Fibroblast of mammary gland (primary cell): ENCODE measurements at regions not wholly inside any gene's neighbourhood (a gene's known extent, or its start where the extent isn't known, plus 50 kb on each side); places are given as distances from the start of the nearest gene placed in this dataset.

Experiments used
- DNase-seq: peaks from one replicate; pipeline ENCODE4 v3.0.0-alpha.2; 2010; ENCODE audit warnings: low read depth
- H3K4me3 ChIP-seq: 2 replicates; pipeline ENCODE4 v1.5.1; 2011; ENCODE audit warnings: low read depth, mild to moderate bottlenecking, low read length, moderate library complexity; ENCODE audit not compliant: control insufficient read depth
- CTCF ChIP-seq: conservative IDR thresholded peaks from 2 replicates; pipeline ENCODE4 v1.5.1; 2011; ENCODE audit warnings: low read depth, low read length, inconsistent platforms; ENCODE audit not compliant: control insufficient read depth, insufficient read depth

GRCh38 chr11:15501566-15501965, 386.8 kb downstream of the INSC start:
- DNase-seq, result no peak
- H3K4me3 ChIP-seq, result no peak overlapping the region
- no peak for TF ChIP-seq CTCF

DNA sequence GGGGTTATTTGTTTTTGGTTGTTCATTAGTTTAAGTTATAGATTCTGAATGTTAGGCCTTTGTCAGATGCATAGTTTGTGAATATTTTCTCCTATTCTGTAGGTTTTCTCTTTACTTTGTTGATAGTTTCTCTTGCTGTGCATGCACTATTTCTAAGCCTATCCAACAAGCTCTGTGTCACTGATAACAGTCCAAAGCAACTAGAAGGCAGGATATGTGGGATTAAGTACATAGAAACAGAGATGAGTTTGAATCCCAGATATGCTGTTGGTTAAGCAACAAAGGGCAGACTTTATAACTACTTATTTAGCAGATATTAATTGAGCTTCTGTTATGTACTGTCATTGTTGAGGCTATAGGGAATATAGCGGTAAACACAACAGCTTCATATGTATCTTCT, 390.4 kb downstream of the INSC start:
- H3K4me3 ChIP-seq, result no peak overlapping the region

GRCh38 chr11:15507592-15507991, 392.9 kb downstream of the INSC start:
- H3K4me3 ChIP-seq, result no peak overlapping the region
- no peak for TF ChIP-seq CTCF
- DNase-seq, result no peak

More for the DNA sequence above, 390.4 kb downstream of the INSC start:
- TF ChIP-seq CTCF, result no peak
- DNase-seq, result no peak

DNA sequence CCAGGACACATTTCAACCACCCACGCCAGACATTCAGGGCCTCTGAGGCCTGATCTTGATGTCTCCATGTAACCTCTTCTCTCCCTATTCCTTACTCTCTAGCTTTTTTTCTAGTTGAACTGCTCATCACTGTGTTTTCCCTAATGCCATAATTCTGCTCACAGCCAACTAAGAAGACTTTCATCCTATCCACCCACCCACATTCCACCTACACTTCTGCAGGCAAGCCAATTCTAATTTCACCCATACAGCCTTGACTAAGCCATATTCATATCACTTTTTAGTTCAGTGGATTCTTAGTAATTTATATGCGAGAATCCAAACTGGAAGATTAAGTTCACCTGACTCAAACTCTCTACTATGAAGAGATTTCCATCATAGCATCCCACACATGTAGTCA, 394.4 kb downstream of the INSC start:
- no peak for DNase-seq
- no peak overlapping the region for H3K4me3 ChIP-seq
- TF ChIP-seq CTCF, result no peak

DNA sequence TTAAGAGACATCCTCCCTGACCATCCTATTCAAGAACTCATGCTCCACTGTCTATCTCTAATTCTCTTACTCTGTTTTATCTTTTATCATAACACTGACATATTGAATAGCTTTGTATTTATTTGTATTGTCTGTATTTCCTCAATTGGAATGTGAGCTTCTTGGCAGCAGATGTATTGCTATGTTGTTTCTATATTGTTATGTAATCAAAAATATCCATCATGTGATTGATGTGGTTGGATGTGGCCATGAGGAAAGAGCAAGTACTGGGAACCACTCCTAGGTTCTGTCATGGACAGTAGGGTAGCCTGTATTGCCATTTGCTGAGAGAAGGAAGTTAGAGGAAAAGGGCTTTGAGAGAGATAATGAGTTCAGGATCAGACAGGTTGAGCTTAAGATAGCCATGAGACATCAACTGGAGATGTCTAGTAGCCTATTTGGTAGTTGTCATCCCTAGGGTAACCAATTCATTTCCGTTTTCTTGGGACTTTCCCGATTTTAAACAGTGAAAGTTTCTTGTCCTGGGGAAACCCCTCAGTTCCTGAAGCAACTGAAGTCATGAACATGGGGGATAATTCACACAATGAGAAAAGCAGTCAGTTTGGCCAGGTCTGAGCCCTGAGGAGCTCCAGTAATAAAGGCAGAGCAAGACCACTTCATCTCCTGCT, 404.5 kb downstream of the INSC start:
- no peak overlapping the region for H3K4me3 ChIP-seq
- no peak for TF ChIP-seq CTCF
- no peak for DNase-seq

- no peak overlapping the region for H3K4me3 ChIP-seq
- TF ChIP-seq CTCF, result no peak
Measured at GRCh38 chr11:15519911-15520310, 405.2 kb downstream of the INSC start.

DNA sequence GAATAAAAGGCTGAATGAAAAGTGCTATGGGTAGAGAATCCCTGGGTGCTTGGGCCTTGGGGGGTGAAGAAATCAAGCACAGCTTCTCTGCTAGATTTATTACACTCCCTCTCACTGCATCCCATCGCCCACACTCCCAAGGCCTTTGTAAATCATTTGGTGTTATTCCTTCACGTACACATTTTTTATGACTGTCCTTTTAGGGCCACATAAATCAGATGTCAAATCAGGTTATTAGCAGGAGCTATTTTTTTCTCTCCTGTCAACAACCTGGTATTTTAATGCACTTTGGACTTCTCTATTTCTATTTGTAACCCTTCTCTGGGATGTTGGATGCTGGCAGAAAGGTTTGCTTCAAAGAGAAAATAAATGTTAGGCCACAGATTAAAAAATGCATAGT, 408.8 kb downstream of the INSC start:
- H3K4me3 ChIP-seq, result no peak overlapping the region
- TF ChIP-seq CTCF, result no peak
- DNase-seq, result no peak

More at GRCh38 chr11:15519911-15520310, 405.2 kb downstream of the INSC start:
- DNase-seq, result no peak
